ENCODE measurements at regions not wholly inside any gene's neighbourhood (a gene's known extent, or its start where the extent isn't known, plus 50 kb on each side); places are given as distances from the start of the nearest gene placed in this dataset.

GRCh38 chr2:6219906-6220305 lies 527.7 kb downstream of the SOX11 start:
- TF ChIP-seq CTCF (IDR thresholded peaks at IDR 0.05) = no peak
- TF ChIP-seq EZH2phosphoT487 (IDR thresholded peaks at IDR 0.05) = no peak
- TF ChIP-seq EZH2 (IDR thresholded peaks at IDR 0.05) = no peak

Measured in neural progenitor cell (in vitro differentiated cells).